ENCODE measurements at regions not wholly inside any gene's neighbourhood (a gene's known extent, or its start where the extent isn't known, plus 50 kb on each side); places are given as distances from the start of the nearest gene placed in this dataset.

GRCh38 chr6:169983651-169984050 lies 232.2 kb downstream of the ERMARD start (continued):
- TF ChIP-seq CTCF (IDR thresholded peaks at IDR 0.05), result no peak

GRCh38 chr6:169982461-169983386 lies 231.3 kb downstream of the ERMARD start:
- Mint-ChIP-seq H3K4me1 (no peaks in the 10 kb centered on the region), H3K4me3 (no peak overlapping the region), H3K36me3 (no peaks in the 10 kb centered on the region), H3K27me3 (ENCODE audit: low read depth) (no peaks in the 10 kb centered on the region), H3K9me3 (no peaks in the 10 kb centered on the region), H3K27ac (no peak overlapping the region)
- DNase-seq (ENCODE audit: low spot score) (no peak), ATAC-seq (no peak; the same call in 1 of the 2 replicates)
- TF ChIP-seq NR1H2 (CRISPR knock-in tag; IDR thresholded peaks at IDR 0.05) (no peak), ZBTB21 (CRISPR knock-in tag; IDR thresholded peaks at IDR 0.05; ENCODE audit: borderline replicate concordance) (no peak), NR2C2 (CRISPR knock-in tag; IDR thresholded peaks at IDR 0.05) (no peak), ESRRA (CRISPR knock-in tag; IDR thresholded peaks at IDR 0.05; ENCODE audit: borderline replicate concordance) (no peak), ATF3 (CRISPR knock-in tag; conservative IDR thresholded peaks at IDR 0.05) (no peak), SOX15 (CRISPR knock-in tag; IDR thresholded peaks at IDR 0.05) (no peak), GABPB1 (CRISPR knock-in tag; IDR thresholded peaks at IDR 0.05) (no peak), CREM (CRISPR knock-in tag; IDR thresholded peaks at IDR 0.05) (no peak), CTCF (IDR thresholded peaks at IDR 0.05) (no peak), HMGXB4 (CRISPR knock-in tag; IDR thresholded peaks at IDR 0.05) (no peak)
- POLR2A ChIA-PET, result no interaction called here
- CTCF ChIA-PET, result no interaction called here

- Mint-ChIP-seq H3K9me3 (no peaks in the 10 kb centered on the region), H3K36me3 (no peaks in the 10 kb centered on the region), H3K4me1 (no peaks in the 10 kb centered on the region), H3K27ac (no peak overlapping the region), H3K4me3 (no peak overlapping the region), H3K27me3 (ENCODE audit: low read depth) (no peaks in the 10 kb centered on the region)
- ATAC-seq (no peak), DNase-seq (ENCODE audit: low spot score) (no peak)
- CTCF ChIA-PET, result no interaction called here
- POLR2A ChIA-PET, result no interaction called here
- TF ChIP-seq HMGXB4 (CRISPR knock-in tag; IDR thresholded peaks at IDR 0.05) (no peak), SMAD3 (CRISPR knock-in tag; IDR thresholded peaks at IDR 0.05; ENCODE audit: borderline replicate concordance) (no peak), KAT7 (CRISPR knock-in tag; IDR thresholded peaks at IDR 0.05; ENCODE audit: borderline replicate concordance) (no peak), IRF1 (CRISPR knock-in tag; IDR thresholded peaks at IDR 0.05) (no peak), CTCF (IDR thresholded peaks at IDR 0.05) (no peak), PREB (CRISPR knock-in tag; IDR thresholded peaks at IDR 0.05; ENCODE audit: borderline replicate concordance) (no peak), MYBL2 (CRISPR knock-in tag; IDR thresholded peaks at IDR 0.05) (no peak), USF2 (CRISPR knock-in tag; IDR thresholded peaks at IDR 0.05) (no peak)
These were observed 230.5 kb downstream of the ERMARD start for GRCh38 chr6:169981969-169982368.

All from WTC11 (cell line).